Memory B cell (primary cell): ENCODE measurements at regions not wholly inside any gene's neighbourhood (a gene's known extent, or its start where the extent isn't known, plus 50 kb on each side); places are given as distances from the start of the nearest gene placed in this dataset.

Experiments
- ATAC-seq: fragments of 150-1000 bp; cut with Tn5 transposase; 2 replicates; pipeline ENCODE4 v1.10.0; 2021; ENCODE audit warnings: low read depth, mild to moderate bottlenecking, moderate library complexity
- DNase-seq, 2 donors: peaks; one replicate each; pipeline ENCODE4 v3.0.0; 2022; ENCODE audit warnings: low spot score in 2 of 2
- H3K27ac Mint-ChIP-seq: one replicate; pipeline ENCODE4 v1.8.0; 2022; ENCODE audit warnings: mild to moderate bottlenecking, moderate library complexity, mixed read lengths
- H3K27me3 Mint-ChIP-seq: one replicate; pipeline ENCODE4 v1.8.0; 2022; ENCODE audit warnings: mixed read lengths
- H3K36me3 Mint-ChIP-seq: one replicate; pipeline ENCODE4 v1.8.0; 2022; ENCODE audit warnings: mild to moderate bottlenecking, mixed read lengths
- H3K4me1 Mint-ChIP-seq: one replicate; pipeline ENCODE4 v1.8.0; 2022; ENCODE audit warnings: mixed read lengths
- H3K4me3 Mint-ChIP-seq: one replicate; pipeline ENCODE4 v1.8.0; 2022; ENCODE audit warnings: mild to moderate bottlenecking, moderate library complexity, mixed read lengths
- H3K9me3 Mint-ChIP-seq: one replicate; pipeline ENCODE4 v1.8.0; 2022; ENCODE audit warnings: mixed read lengths

DNA sequence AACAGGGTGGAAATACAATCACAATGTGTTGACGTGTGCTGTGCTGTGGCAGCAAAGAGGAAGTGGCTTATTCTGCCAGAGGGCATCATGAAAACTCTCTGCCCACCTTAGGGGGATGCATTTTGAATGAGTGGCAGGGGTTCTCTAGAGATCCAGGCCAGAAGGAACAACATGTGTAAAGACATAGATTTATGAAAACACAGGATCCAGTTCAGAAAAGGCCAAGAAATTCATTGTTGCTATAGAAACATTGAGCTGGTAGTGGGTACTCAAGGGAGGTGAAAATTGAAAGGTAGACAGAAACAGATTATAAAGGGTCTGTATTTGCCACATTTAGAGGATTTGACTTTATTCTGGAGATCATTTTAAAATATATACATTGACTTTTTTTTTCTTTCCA, 417.7 kb downstream of the ENC1 start:
- Mint-ChIP-seq H3K27ac (no peak overlapping the region), H3K27me3 (peaks cover 6% of the 10 kb centered on the region), H3K36me3 (no peaks in the 10 kb centered on the region), H3K4me3 (no peak overlapping the region), H3K9me3 (peaks cover 3% of the 10 kb centered on the region), H3K4me1 (no peaks in the 10 kb centered on the region)
- DNase-seq (no peak), ATAC-seq (no peak)

DNA sequence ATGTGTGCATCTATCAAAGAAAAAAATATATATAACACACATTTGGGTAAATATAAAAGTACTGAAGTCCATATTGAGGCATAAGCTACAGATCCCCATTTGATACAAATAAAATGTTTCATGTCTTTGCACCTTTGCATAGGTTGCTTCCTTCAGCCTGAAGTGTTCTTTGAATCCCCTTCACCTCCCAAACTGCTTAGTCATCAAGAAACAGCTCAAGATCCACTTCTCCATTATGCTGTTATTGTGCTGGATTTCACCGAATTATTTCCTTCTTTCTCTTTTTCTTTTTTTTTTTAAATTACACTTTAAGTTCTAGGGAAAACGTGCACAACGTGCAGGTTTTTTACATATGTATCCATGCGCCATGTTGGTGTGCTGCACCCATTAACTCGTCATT, 419.1 kb downstream of the ENC1 start:
- DNase-seq, result no peak
- Mint-ChIP-seq H3K27me3 (peaks cover 4% of the 10 kb centered on the region), H3K27ac (no peak overlapping the region), H3K36me3 (no peaks in the 10 kb centered on the region), H3K4me1 (no peaks in the 10 kb centered on the region), H3K9me3 (peaks cover 3% of the 10 kb centered on the region), H3K4me3 (no peak overlapping the region)
- ATAC-seq, result no peak

DNA sequence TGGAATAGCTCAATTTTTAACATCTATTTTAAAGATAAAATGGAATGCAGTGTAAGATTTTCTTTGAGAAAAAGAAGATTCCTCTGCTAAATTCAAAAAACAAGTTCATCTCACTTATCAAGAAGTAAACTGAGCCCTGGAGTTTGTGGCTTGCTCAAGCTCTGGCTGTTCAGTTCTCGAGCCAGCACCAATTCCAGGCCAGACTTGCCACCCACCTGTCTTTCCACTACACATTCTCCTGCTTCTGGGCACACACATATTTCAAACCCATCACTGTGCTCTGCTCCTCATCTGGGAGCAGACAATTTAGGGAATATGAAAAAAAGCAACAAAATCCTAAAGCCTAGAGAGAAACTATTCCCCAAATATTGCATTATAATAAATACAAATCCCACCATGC, 424.5 kb downstream of the ENC1 start:
- DNase-seq (no peak), ATAC-seq (no peak)
- Mint-ChIP-seq H3K4me1 (no peaks in the 10 kb centered on the region), H3K27me3 (peaks cover 6% of the 10 kb centered on the region), H3K9me3 (peaks cover 2% of the 10 kb centered on the region), H3K36me3 (no peaks in the 10 kb centered on the region), H3K27ac (no peak overlapping the region), H3K4me3 (no peak overlapping the region)

DNA sequence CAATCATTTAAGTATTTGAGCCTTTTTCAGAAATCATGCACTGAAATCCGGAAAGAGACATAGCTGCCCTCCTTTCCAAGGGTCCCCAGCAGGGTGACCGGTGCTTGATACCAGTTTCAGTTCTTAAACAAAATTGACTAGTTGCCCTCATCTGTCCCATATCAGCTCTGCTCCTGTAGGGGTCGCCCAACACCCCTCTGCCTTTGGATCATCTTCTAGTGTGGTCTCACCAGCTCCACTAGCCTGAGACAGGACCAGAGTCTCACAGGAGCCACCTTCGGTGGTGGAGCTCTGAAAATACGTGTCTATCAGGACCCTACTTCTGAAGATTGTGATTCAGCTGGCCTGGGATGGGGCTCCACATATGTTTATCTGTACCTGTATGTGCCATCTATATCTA, 428.2 kb downstream of the ENC1 start:
- Mint-ChIP-seq H3K27me3 (peaks cover 7% of the 10 kb centered on the region), H3K27ac (no peak overlapping the region), H3K4me3 (no peak overlapping the region), H3K4me1 (no peaks in the 10 kb centered on the region), H3K9me3 (no peaks in the 10 kb centered on the region), H3K36me3 (no peaks in the 10 kb centered on the region)
- DNase-seq (no peak), ATAC-seq (no peak)

DNA sequence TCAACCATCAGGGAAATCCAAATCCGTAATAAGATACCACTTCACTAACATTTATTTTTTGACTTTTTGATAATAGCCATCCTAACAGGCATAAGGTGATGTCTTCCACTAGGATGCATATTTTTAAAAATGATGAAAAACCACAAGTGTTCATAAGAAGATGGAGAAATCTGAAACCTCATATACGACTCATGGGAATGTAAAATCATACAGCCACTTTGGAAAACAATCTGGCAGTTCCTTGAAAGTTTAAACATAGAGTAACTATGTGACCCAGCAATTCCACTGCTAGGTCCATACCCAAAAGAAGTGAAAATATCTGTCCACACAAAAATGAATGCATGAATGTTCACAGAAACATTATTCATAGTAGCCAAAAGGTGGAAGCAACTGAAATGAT, 431.0 kb downstream of the ENC1 start:
- H3K4me3 Mint-ChIP-seq, result no peak overlapping the region
- no peak overlapping the region for H3K27ac Mint-ChIP-seq

DNA sequence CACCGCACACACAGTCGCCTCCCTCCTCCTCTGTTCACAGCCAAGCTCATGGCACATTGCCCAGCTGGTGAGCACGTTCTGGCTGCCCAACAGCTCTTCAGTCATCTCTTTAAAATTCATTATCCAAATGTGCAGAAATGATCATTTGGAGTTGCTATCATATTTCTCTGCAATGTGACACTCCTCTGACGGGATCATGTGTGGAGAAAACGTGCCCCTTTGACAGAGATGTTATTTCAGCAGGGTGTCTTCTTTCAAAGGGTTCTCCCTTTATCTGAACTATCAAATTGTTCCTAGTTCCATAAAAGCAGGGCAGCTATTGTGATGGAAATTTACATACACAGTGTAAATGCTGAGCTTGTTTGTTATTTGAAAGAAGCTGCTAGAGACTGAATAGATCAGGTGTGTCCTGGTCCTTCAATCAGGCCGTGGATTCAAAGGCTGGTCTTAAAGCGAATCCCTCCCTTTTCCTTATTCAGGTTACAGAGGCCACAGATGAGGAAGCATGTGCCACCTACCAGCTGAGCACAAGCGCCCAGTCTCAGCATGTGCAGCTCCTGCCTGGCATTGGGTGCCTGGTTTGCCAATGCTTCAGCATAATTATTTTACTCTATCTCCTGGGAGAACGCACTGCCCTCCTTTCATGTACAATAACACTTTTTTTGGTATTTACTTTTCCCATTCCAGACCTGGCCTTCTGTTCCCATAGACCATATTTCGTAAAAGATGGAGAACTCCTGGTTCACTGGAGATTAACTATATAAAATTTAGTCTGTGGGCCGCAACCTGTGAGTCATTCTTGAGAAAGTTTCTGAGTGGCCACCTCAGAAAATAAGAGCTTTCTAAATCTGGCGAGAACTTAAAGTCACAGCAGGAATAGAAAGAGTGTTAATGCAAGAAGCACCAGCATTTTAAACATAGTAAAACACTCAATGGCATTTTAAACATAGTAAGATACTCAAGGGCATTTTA, 433.7 kb downstream of the ENC1 start:
- H3K27ac Mint-ChIP-seq, result no peak overlapping the region

More for the DNA sequence above, 431.0 kb downstream of the ENC1 start:
- DNase-seq (no peak), ATAC-seq (no peak)
- H3K4me1 Mint-ChIP-seq, result no peaks in the 10 kb centered on the region
- peaks cover 10% of the 10 kb centered on the region for H3K27me3 Mint-ChIP-seq
- H3K36me3 Mint-ChIP-seq, result no peaks in the 10 kb centered on the region
- no peaks in the 10 kb centered on the region for H3K9me3 Mint-ChIP-seq

DNA sequence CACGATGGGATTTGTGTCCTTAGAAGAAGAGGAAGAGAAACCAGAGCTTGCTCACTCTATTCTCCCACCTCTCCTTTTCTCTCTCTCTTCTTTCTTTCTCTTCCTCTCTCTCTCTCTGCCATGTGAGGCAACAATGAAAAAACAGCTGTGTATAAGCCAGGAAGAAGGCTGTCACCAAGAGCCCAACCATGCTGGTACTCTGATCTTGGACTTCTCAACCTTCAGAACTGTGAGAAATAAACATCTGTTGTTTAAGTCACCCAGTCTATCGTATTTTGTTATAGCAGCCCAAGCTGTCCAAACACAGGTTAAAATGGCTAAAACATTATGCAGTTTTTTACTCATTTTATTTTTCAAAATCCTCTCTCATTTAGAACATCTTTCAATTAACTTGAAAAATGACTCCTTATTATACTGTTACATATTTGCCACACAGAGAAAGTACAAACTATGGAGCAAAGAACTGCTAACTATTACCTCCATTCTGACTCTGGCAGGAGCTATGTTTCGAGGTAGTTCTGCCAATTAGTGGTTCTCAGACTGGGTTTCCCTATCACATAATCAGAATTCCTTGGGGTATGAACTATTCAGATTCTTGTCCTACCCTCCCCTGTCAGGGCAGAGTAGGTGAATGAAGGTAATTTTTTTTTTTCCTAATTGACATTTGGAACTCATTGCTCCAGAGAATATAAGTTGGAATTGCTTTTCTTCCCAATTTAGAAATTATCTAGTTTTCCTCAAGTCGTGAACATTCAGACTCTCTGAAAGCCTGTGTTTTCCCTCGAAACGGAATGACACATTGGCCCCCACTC, 434.6 kb downstream of the ENC1 start:
- Mint-ChIP-seq H3K9me3 (no peaks in the 10 kb centered on the region), H3K36me3 (no peaks in the 10 kb centered on the region), H3K4me3 (no peak overlapping the region), H3K27ac (no peak overlapping the region), H3K27me3 (peaks cover 8% of the 10 kb centered on the region), H3K4me1 (no peaks in the 10 kb centered on the region)
- no peak for DNase-seq
- ATAC-seq, result no peak

More for the DNA sequence above, 433.7 kb downstream of the ENC1 start:
- Mint-ChIP-seq H3K36me3 (no peaks in the 10 kb centered on the region), H3K4me1 (no peaks in the 10 kb centered on the region), H3K27me3 (peaks cover 12% of the 10 kb centered on the region), H3K9me3 (no peaks in the 10 kb centered on the region), H3K4me3 (no peak overlapping the region)
- ATAC-seq (no peak), DNase-seq (no peak)

DNA sequence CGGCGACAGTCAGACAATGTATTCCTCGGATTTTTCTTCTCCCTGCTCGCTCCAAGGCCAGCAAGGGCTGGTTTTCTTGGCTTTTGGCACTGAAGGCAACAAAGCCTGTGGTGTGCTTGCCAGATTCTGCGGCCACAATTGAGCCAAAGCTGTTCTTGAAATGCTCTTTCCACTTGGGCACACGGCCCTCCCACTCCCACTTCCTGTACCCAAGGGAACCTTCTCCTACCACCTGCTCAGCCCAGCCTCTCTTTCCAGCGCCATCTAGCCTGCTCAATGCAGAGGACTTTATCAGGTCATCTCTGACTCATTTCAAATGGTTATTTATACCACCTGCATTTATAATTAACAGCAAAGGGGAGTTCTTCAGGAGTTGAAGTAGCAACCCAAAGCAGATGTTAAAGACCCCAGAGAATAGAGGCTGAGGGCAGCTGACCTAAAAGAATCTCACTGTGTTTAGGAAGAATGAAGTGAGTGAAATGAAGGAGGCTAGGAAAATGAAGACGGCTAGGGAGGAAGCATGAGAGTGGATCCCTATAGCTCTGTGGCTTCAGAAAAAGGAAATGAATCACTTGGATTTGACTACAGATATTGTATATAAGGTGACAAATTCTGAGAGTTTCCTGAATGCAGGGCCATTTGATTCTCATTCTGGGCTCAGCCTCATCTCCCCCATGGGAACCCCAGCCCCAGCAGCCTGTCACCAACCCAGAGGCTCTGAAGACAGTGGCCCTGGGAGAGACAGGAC, 439.0 kb downstream of the ENC1 start:
- H3K36me3 Mint-ChIP-seq, result no peaks in the 10 kb centered on the region
- H3K27ac Mint-ChIP-seq, result no peak overlapping the region
- H3K27me3 Mint-ChIP-seq, result peaks cover 5% of the 10 kb centered on the region
- no peaks in the 10 kb centered on the region for H3K9me3 Mint-ChIP-seq
- H3K4me1 Mint-ChIP-seq, result no peaks in the 10 kb centered on the region
- DNase-seq (no peak), ATAC-seq (no peak)
- no peak overlapping the region for H3K4me3 Mint-ChIP-seq

DNA sequence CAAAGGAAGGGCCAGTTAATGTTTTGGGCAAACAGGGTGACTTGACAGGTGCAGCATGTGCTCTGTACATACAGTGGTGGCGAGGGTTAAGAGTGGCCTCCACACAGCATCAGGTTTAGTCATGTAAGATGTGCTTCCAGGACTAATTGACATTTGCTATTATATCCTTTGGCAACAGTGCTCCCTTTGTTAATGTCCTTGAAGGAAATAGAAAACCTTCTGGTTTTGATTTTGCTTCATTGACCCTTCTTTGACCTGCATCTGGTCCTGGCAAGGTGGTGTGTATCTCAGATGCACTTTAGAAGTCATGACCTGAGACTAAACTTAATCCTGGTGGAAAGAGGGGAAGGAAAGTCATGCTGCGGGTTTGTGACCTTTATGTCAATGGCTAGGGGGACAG, 440.0 kb downstream of the ENC1 start:
- DNase-seq (no peak), ATAC-seq (no peak)
- no peaks in the 10 kb centered on the region for H3K9me3 Mint-ChIP-seq
- no peaks in the 10 kb centered on the region for H3K4me1 Mint-ChIP-seq
- H3K4me3 Mint-ChIP-seq, result no peak overlapping the region
- H3K27me3 Mint-ChIP-seq, result peaks cover 3% of the 10 kb centered on the region
- no peak overlapping the region for H3K27ac Mint-ChIP-seq
- H3K36me3 Mint-ChIP-seq, result no peaks in the 10 kb centered on the region

DNA sequence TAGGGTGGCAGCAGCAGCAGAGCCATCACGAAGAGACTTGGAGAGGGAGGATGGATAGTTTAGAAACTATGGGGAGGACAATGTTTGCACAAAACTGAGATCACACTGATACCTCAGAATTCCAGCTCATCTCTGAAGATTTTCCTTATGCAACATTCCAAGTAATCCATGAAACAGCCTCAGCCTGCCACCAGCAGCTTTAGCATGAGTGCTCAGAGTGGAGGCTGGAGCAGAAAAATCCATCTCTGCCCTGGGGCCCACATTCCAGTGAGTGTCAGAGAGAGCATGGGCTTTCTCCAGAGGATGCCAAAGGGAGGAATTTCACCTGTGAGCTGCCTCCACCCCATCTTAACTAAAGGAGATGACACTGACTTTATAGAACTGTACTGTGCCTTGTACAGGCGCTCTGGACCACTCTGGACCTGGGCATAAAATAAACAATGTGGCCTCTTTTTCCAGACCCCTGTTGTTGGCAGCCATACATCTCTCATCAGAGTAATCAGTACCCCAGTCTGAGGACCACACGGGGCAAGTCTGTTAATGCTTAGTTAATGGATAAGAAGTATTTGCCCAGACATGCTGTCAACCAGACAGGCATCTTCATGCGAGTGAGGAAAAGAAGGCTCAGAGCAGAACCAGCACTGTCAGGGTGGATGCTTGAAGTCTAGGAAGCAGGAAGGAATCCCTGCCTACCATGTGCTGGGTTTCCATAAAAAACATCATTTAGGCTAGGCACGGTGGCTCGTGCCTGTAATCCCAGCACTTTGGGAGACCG, 440.9 kb downstream of the ENC1 start:
- no peaks in the 10 kb centered on the region for H3K36me3 Mint-ChIP-seq
- no peaks in the 10 kb centered on the region for H3K9me3 Mint-ChIP-seq
- H3K27me3 Mint-ChIP-seq, result peaks cover 2% of the 10 kb centered on the region
- H3K27ac Mint-ChIP-seq, result no peak overlapping the region
- no peak overlapping the region for H3K4me3 Mint-ChIP-seq
- ATAC-seq, result no peak
- no peaks in the 10 kb centered on the region for H3K4me1 Mint-ChIP-seq
- DNase-seq, result no peak

DNA sequence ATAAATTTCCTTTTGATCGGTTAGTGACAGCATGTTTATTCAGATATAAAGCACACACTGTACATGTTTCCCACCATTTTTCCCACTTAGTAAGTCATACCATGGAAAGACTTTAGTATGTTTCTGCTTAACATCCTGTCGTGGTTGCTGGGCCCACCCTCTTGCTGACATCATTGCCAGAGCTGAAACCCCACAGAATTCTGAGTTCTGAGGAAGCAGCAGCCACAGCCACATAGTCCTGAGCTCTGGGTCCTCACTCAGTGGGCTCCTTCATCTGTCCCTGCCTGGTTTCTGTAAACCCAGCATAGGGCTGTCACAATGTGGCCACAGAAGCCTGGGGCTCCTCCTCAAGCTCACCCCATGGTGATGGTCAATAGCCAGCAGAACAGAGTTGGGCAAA, 441.5 kb downstream of the ENC1 start:
- Mint-ChIP-seq H3K4me3 (no peak overlapping the region), H3K27me3 (peaks cover 2% of the 10 kb centered on the region), H3K4me1 (no peaks in the 10 kb centered on the region), H3K36me3 (no peaks in the 10 kb centered on the region), H3K27ac (no peak overlapping the region), H3K9me3 (no peaks in the 10 kb centered on the region)
- ATAC-seq, result no peak
- DNase-seq, result no peak

DNA sequence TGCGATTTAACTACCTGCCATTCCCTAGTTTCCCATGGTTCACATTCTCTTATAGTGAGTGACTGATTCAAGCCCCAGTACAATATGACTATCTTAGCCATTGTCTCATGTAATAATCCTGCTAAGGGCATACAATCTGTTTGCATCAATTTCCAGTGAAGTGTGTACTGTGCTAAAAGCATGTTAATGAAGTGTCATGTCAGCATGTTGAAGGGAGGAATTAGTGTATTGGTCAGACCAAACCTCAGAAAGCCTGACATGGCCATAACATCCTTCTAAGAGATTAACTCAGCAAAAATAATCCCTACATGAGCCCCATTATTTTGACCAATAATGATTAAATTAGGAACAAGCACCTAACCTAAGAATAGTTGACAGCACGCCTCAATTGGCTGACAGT, 442.4 kb downstream of the ENC1 start:
- ATAC-seq (no peak), DNase-seq (no peak)
- no peak overlapping the region for H3K4me3 Mint-ChIP-seq
- H3K4me1 Mint-ChIP-seq, result no peaks in the 10 kb centered on the region
- H3K27me3 Mint-ChIP-seq, result no peaks in the 10 kb centered on the region
- no peaks in the 10 kb centered on the region for H3K9me3 Mint-ChIP-seq
- no peaks in the 10 kb centered on the region for H3K36me3 Mint-ChIP-seq
- no peak overlapping the region for H3K27ac Mint-ChIP-seq

DNA sequence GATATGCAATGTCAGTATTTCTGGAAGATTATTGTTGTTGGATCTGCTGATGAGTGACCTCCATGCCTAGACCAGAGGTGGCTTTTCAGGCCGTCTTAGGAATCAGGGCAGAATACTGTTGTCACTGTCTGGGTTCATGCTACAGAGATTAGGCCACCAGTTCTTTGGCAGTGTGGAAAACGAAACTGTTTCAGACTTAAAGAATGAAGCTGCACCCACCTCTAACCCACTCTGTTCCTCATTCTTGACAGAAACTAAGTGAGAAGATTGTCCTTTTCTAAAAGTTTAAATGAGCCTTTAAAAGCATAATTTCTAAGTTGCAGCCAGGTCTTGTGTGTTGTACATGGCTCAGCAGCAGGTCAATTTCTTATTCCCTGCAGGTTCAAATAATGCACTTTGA, 444.3 kb downstream of the ENC1 start:
- ATAC-seq (peak; percentile 39), DNase-seq (no peak)
- no peaks in the 10 kb centered on the region for H3K36me3 Mint-ChIP-seq
- no peak overlapping the region for H3K27ac Mint-ChIP-seq
- no peaks in the 10 kb centered on the region for H3K9me3 Mint-ChIP-seq
- H3K4me1 Mint-ChIP-seq, result no peaks in the 10 kb centered on the region
- peaks cover 3% of the 10 kb centered on the region for H3K27me3 Mint-ChIP-seq
- no peak overlapping the region for H3K4me3 Mint-ChIP-seq
